Stimulated activated CD8-positive, alpha-beta memory T cell treated with anti-CD3 and anti-CD28 coated beads, Interleukin-15, amount 100 ng/mL, for 48 hours (primary cell): ENCODE measurements at regions not wholly inside any gene's neighbourhood (a gene's known extent, or its start where the extent isn't known, plus 50 kb on each side); places are given as distances from the start of the nearest gene placed in this dataset.

Experiments used
- DNase-seq, 2 donors: peaks; one replicate each; pipeline ENCODE4 v3.0.0-alpha.2; 2020; ENCODE audit warnings: low read depth in 2 of 2

- DNase-seq = no peak
Observed at GRCh38 chr22:49148895-49149418, 678.7 kb downstream of the BRD1 start.

GRCh38 chr22:49147617-49148175 lies 680.0 kb downstream of the BRD1 start:
- no peak for DNase-seq

DNA sequence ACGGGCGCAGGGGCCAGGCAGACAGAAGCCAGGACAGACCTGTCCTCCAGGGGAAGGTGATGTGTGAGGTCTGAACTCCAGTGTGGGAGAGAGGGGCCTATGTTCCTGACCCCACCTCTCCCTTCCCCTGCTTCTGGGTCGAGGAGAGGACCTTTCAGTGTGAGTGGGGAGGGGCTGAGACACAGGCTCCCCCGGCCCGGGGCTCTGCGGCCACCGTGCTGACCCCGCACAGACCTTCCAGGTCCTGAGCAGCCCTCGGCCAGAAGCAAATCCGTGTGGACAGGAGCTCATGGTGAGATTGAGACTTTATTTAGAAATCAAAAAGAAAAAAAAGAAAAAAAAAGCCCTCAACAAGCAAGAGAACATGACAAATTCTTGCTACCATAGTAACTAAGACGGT lies 680.5 kb downstream of the BRD1 start:
- no peak for DNase-seq

- DNase-seq = no peak
Observed at GRCh38 chr22:49146511-49146910, 681.2 kb downstream of the BRD1 start.

- no peak for DNase-seq
Observed at GRCh38 chr22:49143812-49144211, 683.9 kb downstream of the BRD1 start.

- DNase-seq = no peak
Observed at GRCh38 chr22:49142891-49143290, 684.8 kb downstream of the BRD1 start.

GRCh38 chr22:49142296-49142695 lies 685.4 kb downstream of the BRD1 start:
- no peak for DNase-seq

GRCh38 chr22:49141761-49142160 lies 685.9 kb downstream of the BRD1 start:
- DNase-seq = no peak

GRCh38 chr22:49140911-49141665 lies 686.6 kb downstream of the BRD1 start:
- no peak for DNase-seq

GRCh38 chr22:49139492-49140151 lies 688.1 kb downstream of the BRD1 start:
- no peak for DNase-seq

DNA sequence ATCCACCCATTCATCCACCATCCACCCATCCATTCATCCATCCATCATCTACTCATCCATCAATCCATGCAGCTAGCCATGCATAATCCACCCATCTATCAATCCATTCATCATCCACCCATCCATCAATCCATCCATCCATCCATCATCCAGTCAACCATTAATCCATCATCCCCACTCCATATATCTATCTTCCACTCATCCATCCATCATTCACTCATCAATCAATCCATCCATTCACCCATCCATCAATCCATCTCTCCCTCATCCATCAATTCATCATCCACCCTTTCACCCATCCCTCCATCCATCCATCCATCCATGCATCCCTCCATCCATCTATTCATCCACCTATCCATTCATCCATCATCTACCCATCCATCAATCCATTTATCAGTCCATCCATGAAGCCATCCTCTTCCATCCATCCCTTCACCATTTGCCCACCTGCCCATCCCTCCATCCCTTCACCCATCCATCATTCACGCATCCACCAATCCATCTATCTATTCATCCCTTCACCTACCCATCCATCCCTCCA lies 689.4 kb downstream of the BRD1 start:
- DNase-seq = no peak

DNA sequence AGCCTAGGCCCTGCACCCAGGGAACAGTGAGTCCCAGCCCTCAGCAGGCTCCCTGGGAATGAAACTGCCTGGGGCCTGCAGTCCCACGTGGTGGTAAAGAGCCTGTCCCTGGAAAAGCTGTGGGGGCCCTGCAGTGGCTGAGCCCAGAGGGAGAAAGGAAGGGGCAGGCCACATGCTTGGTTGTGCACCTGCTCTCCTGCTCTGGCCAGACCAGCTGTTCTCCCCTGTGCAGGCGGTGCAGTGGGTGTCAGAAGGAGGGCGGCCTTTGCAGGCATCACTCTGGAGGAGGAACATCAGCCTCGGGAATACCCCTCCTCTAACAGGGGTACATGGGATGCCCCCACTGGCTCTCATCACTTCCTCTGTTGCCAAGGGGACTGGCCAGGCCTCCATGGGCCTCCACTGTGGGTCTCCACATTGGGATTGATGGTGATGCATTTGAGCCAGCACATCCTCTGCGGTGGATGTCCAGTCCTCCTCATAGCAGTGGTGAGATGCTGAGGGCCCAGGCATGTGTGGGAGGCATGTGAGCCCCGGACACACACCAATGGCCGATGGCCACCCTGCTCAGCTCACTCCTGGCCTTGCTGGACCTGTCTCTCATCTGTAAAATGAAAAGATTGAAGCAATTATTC lies 690.4 kb downstream of the BRD1 start:
- no peak for DNase-seq

- no peak for DNase-seq
Observed at GRCh38 chr22:49136816-49137180, 690.9 kb downstream of the BRD1 start.

DNA sequence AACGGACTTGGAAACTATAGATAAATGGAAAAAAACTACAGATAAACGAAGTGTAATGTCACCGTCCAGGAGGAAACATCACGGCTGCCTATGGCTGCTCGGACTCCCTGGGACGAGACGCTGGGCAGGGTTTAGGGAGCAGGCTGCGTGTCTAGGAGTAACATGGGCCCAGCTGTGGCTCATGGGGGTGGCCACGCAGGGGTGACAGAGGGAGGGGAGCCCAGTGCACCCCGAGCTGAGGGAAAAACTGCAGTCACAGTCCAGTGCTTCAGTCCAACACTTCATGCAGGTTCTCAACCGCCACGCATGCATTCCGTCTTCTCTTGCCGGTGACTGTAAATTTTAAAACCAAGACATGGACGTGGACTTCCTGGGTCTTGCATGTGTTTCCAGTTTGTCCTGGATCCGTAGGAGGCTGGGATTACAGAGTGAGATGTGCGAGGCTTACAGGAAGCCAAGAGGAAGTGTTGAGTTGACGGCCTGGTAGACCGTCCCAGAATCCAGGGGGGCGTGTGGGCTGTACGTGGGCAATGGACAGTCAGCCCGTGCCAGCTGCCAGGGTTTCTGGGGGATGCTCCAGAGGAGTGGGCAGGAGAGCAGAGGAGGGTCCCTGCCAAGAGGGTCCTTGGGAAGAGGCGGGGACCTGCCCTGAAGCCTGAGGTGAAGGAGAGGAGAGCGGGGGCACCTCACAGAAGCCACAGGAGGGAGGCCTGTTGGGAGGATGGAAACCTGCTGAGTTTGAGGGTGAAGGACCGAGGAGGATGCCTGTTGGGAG lies 691.4 kb downstream of the BRD1 start:
- DNase-seq = no peak

- no peak for DNase-seq
Observed at GRCh38 chr22:49134076-49134475, 693.6 kb downstream of the BRD1 start.

DNA sequence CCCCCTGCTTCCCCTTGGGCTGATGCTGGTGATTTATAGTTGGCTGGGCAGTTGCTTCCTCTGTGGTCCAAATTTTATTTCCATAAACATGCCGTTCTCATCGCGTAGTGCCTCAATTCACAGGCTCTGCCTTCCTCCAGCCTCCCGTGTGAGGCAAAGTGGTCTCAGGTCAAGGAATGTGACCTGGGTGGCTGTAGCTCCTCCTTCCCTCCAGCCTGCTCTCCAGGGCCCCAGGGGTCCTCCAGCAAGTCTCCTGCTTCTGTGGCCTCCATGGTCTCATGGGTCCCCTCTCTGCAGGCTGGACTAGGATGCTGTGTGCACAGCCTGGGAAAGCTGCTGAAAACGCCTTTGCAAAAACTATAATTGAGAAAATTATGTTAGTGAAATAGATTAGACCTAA lies 694.1 kb downstream of the BRD1 start:
- DNase-seq = no peak

DNA sequence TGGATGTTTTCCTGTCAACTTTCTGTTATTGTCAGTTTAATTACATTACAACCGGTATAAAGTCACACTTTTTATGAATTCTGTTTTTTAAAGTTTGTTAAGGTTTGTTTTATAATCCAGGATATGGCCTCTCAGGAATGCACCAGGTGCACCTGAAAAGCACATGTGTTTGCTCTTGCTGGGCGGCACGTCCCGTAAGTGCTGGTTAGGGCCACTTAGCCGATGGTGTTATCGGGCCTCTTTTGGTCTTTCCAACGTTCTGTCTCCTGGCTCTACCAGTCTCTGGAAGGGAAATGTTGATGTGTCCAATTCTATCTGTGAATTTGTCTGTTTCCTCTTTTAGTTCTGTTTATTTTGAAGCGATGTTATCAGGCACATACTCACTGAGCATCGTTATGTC lies 695.7 kb downstream of the BRD1 start:
- no peak for DNase-seq

DNA sequence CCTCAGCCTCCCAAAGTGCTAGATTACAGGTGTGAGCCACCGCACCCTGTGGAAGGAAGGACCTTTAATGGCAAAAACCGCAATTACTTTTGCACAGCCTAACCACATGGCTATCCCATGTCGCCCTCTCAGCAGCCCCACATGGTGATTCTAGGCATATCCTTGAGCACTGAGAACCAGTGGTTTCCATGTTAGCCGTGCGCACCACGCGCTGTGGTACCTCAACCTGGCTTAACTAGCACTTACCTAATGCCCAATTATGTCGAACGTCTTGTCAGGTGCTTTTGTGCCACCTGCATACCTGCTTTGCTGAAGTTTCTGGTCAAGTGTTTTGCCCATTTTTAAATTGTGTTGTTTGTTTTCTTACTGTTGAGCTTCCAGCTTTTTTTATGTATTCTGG lies 697.9 kb downstream of the BRD1 start:
- no peak for DNase-seq

GRCh38 chr22:49128874-49129273 lies 698.8 kb downstream of the BRD1 start:
- DNase-seq = no peak

GRCh38 chr22:49124608-49125007 lies 703.1 kb downstream of the BRD1 start:
- DNase-seq = no peak

DNA sequence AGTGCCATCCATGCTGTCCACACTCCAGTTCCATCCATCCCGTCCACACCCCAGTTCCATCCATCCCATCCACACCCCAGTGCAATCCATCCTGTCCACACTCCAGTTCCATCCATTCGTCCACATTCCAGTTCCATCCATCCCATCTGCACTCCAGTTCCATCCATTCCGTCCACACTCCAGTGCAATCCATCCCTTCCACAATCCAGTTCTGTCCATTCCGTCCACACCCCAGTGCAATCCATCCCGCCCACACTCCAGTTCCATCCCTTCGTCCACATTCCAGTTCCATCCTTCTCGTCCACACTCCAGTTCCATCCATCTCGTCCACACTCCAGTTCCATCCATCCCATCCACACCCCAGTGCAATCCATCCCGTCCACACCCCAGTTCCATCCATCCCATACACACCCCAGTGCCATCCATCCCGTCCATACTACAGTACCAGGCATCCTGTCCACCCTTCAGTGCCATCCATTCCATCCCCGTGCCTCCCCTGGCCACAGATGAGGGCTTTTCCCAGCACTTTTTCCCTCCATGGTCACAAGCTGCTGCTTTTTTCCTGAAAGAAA lies 704.0 kb downstream of the BRD1 start:
- no peak for DNase-seq
